D721Med (cell line): ENCODE measurements at regions not wholly inside any gene's neighbourhood (a gene's known extent, or its start where the extent isn't known, plus 50 kb on each side); places are given as distances from the start of the nearest gene placed in this dataset.

Experiments used
- DNase-seq: peaks from one replicate; pipeline ENCODE4 v3.0.0; 2011; ENCODE audit warnings: low spot score; ENCODE audit not compliant: insufficient read length
- FAIRE-seq: peaks from 2 replicates; lab custom pipeline; 2011; peaks lifted over from hg19 to GRCh38; lab: Jason Lieb, UNC
- CTCF ChIP-seq: IDR thresholded peaks from 2 replicates; pipeline ENCODE4 v1.5.1; 2012; ENCODE audit warnings: mild to moderate bottlenecking, control low read depth; ENCODE audit not compliant: insufficient read depth; ENCODE audit errors: missing control alignments

- TF ChIP-seq CTCF = no peak
- DNase-seq (no peak), FAIRE-seq (no peak)
Observed at GRCh38 chr11:116219171-116219635, 553.6 kb downstream of the BUD13 start.

GRCh38 chr11:116217441-116217840 lies 555.3 kb downstream of the BUD13 start:
- TF ChIP-seq CTCF = no peak
- FAIRE-seq = no peak
- DNase-seq = no peak

DNA sequence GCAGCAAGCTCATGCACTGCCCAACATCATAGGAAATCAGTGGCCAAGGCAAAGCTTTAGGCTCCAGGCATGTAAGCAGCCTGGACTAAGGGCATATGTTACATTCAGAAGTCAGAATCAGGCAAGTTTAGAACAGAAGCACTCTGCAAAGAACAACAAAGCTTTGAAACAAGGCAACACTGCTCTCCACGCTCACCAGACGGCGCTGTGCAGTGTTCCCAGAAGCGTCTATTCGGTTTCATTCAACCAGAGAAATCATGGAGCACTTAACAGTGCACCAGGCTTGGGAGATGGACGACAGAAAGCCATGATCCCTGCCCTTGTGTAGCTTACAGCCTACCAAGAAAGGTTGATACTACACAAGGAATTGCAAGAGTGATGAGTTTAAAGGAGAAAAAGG lies 555.8 kb downstream of the BUD13 start:
- FAIRE-seq (peak; percentile 67), DNase-seq (no peak)
- TF ChIP-seq CTCF = peak; percentile 88

DNA sequence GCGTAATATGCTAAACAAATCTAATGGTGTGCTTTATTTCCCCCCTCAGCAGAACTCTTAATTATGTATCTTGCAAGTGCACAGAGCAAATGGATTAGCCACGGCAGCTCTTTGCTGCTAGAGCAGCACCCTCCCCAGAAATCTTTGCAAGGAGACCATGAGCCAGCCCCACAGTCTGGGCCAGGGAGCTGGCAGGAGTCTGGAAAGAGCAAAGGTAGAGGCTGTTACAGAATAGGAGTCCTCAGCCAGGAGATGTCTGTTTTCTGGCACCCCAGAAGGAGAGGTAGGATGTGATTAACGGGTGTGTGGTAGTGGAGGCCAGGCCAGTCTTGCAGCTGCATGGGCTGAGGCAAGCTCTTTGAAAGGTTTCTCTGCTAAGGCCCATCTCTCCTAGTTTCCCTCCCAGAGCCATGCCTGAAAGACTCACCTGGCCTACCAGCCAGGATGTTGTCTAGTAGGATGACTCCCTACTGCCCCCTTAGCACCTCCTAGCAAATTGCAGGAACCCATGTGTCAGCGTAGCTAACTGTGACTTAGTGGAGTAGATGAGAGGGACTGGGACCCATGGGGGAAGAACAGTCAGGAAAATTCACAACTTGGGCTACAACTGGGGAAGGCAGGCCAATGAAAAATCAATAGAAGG lies 557.2 kb downstream of the BUD13 start:
- DNase-seq = no peak
- peak; percentile 21 for TF ChIP-seq CTCF
- FAIRE-seq = no peak

DNA sequence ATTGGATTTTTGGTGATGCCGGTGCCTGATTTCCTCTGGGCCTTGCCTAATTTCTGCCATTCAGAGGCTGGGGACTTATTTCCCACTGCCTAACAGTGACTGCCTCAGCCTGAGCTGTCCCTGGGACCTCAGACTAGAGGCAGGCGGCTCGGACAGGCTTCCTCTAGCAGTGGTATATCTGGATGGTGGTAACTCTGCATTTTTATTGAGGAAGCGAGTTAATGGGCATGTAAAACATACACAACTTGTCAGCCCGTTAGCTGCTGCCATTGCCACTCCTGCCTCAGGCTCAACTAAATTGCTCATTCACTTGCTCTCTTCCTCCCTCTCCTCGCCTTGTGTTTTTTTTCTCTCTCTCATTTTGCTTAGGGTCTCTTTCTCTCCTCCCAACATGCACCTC lies 561.6 kb downstream of the BUD13 start:
- FAIRE-seq (no peak), DNase-seq (no peak)
- no peak for TF ChIP-seq CTCF

GRCh38 chr11:116210663-116211062 lies 562.1 kb downstream of the BUD13 start:
- TF ChIP-seq CTCF = no peak
- DNase-seq = no peak
- no peak for FAIRE-seq

DNA sequence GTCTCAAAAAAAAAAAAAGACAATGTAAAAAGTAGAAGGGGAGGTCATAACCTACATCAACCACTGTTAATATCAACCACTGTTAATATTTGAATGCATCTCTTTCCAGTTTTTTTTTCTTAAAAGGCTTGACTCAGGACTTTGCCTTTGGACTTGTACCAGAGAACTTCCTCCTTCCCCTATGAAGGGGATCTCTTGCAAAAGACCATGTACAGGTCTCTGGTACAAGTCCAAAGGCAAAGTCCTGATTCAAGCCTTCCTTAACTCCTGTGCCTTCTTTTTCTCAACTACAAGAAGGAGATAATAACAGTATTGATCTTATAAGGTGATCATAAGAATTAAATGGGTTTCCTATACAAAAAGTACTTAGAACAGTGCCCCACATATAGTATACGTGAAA lies 563.5 kb downstream of the BUD13 start:
- no peak for FAIRE-seq
- no peak for TF ChIP-seq CTCF
- DNase-seq = no peak
